ENCODE measurements at regions not wholly inside any gene's neighbourhood (a gene's known extent, or its start where the extent isn't known, plus 50 kb on each side); places are given as distances from the start of the nearest gene placed in this dataset.
"Not testable (repeated sequence)": the region's sequence is repeated elsewhere in the genome, so short reads cannot be mapped to it uniquely, and the experiment has no call there.

DNA sequence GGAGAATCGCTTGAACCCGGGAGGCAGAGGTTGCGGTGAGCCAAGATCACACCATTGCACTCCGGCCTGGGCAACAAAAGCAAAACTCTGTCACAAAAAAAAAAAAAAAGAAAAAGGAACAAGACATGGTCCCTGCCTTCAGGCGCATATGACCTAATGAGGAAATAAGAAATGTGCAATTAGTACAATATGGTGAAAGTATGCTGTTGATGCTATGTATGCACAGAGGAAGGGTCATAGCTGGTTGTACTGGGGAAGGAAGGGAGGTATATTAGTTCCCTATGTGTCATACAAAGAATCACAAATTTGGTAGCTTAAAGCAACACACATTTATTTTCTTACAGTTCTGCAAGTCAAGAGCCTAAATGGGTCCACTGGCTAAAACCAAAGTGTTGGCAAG lies 97.8 kb upstream of the MPP7 start:
- H3K27ac Mint-ChIP-seq, result no peak overlapping the region
- no peak overlapping the region for H3K4me3 Mint-ChIP-seq (ENCODE audit: low read depth)
- no peak for DNase-seq (ENCODE audit: low spot score, unreplicated experiment)
- no peak for TF ChIP-seq CTCF (IDR thresholded peaks at IDR 0.05; ENCODE audit: unreplicated experiment)
- H3K4me1 Mint-ChIP-seq (ENCODE audit: low read depth), result no peaks in the 10 kb centered on the region
- no peaks in the 10 kb centered on the region for H3K36me3 Mint-ChIP-seq (ENCODE audit: insufficient read depth)
- H3K9me3 Mint-ChIP-seq (ENCODE audit: low read depth), result no peaks in the 10 kb centered on the region
- H3K27me3 Mint-ChIP-seq, result peaks cover 11% of the 10 kb centered on the region

- H3K9me3 Mint-ChIP-seq (ENCODE audit: low read depth); H3K4me3 Mint-ChIP-seq (ENCODE audit: low read depth); H3K27ac Mint-ChIP-seq; H3K36me3 Mint-ChIP-seq (ENCODE audit: insufficient read depth); DNase-seq (ENCODE audit: low spot score, unreplicated experiment); H3K4me1 Mint-ChIP-seq (ENCODE audit: low read depth): not testable (repeated sequence)
- H3K27me3 Mint-ChIP-seq, result peaks cover 11% of the 10 kb centered on the region
Observed at GRCh38 chr10:28402611-28403073, 99.8 kb upstream of the MPP7 start.

- no peak for TF ChIP-seq CTCF (IDR thresholded peaks at IDR 0.05; ENCODE audit: unreplicated experiment)
- H3K4me1 Mint-ChIP-seq (ENCODE audit: low read depth), result no peaks in the 10 kb centered on the region
- H3K9me3 Mint-ChIP-seq (ENCODE audit: low read depth), result peaks cover 4% of the 10 kb centered on the region
- no peak overlapping the region for H3K27ac Mint-ChIP-seq
- no peak overlapping the region for H3K4me3 Mint-ChIP-seq (ENCODE audit: low read depth)
- H3K27me3 Mint-ChIP-seq, result peaks cover 11% of the 10 kb centered on the region
- no peak for DNase-seq (ENCODE audit: low spot score, unreplicated experiment)
- no peaks in the 10 kb centered on the region for H3K36me3 Mint-ChIP-seq (ENCODE audit: insufficient read depth)
Observed at GRCh38 chr10:28403090-28403489, 100.2 kb upstream of the MPP7 start.

DNA sequence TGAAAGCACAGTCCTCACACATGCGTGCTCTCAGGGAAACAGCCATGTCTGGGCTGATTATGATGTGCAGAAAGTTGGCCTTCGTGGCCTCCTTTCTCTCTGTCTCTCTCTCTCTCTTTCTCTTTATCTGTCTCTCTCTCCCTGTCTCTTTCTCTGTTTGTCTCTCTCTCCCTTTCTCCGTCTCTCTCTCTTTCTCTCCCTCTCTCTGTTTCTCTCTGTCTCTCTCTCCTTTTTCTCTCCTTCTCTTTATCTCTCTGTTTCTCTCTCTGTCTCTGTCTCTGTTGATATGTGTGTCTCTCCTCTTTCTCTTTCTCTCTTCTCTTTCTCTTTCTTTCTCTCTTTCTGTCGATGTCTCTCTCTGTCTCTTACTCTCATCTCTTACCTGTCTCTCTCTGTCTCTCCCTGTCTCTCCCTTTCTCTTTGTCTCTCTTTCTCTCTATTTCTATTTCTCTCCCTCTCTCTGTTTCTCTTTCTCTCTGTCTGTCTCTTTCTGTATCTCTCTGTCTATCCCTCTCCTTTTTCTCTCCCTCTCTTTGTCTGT lies 105.4 kb upstream of the MPP7 start:
- H3K4me1 Mint-ChIP-seq (ENCODE audit: low read depth), result no peaks in the 10 kb centered on the region
- no peak for TF ChIP-seq CTCF (IDR thresholded peaks at IDR 0.05; ENCODE audit: unreplicated experiment)
- H3K36me3 Mint-ChIP-seq (ENCODE audit: insufficient read depth), result no peaks in the 10 kb centered on the region
- peaks cover 16% of the 10 kb centered on the region for H3K27me3 Mint-ChIP-seq
- no peak for DNase-seq (ENCODE audit: low spot score, unreplicated experiment)
- H3K27ac Mint-ChIP-seq, result no peak overlapping the region
- H3K9me3 Mint-ChIP-seq (ENCODE audit: low read depth), result peaks cover 4% of the 10 kb centered on the region
- H3K4me3 Mint-ChIP-seq (ENCODE audit: low read depth), result no peak overlapping the region

GRCh38 chr10:28410420-28411135 lies 107.7 kb upstream of the MPP7 start:
- Mint-ChIP-seq H3K4me1 (ENCODE audit: low read depth) (no peaks in the 10 kb centered on the region), H3K4me3 (ENCODE audit: low read depth) (no peak overlapping the region), H3K9me3 (ENCODE audit: low read depth) (peaks cover 4% of the 10 kb centered on the region), H3K36me3 (ENCODE audit: insufficient read depth) (no peaks in the 10 kb centered on the region), H3K27ac (no peak overlapping the region), H3K27me3 (peaks cover 16% of the 10 kb centered on the region)
- DNase-seq (ENCODE audit: low spot score, unreplicated experiment), result no peak
- TF ChIP-seq CTCF (IDR thresholded peaks at IDR 0.05; ENCODE audit: unreplicated experiment), result peak; percentile 34

GRCh38 chr10:28411136-28411460 lies 108.2 kb upstream of the MPP7 start:
- Mint-ChIP-seq H3K36me3 (ENCODE audit: insufficient read depth) (no peaks in the 10 kb centered on the region), H3K4me3 (ENCODE audit: low read depth) (no peak overlapping the region), H3K27me3 (peaks cover 16% of the 10 kb centered on the region), H3K27ac (no peak overlapping the region), H3K9me3 (ENCODE audit: low read depth) (peaks cover 4% of the 10 kb centered on the region), H3K4me1 (ENCODE audit: low read depth) (no peaks in the 10 kb centered on the region)
- TF ChIP-seq CTCF (IDR thresholded peaks at IDR 0.05; ENCODE audit: unreplicated experiment), result no peak
- no peak for DNase-seq (ENCODE audit: low spot score, unreplicated experiment)
